DND-41 (cell line): ENCODE measurements at regions not wholly inside any gene's neighbourhood (a gene's known extent, or its start where the extent isn't known, plus 50 kb on each side); places are given as distances from the start of the nearest gene placed in this dataset.

Source experiments
- CTCF ChIP-seq: IDR thresholded peaks from 2 replicates; pipeline ENCODE4 v1.5.1; 2012; ENCODE audit warnings: borderline replicate concordance, low read length, moderate library complexity, mild to moderate bottlenecking; ENCODE audit not compliant: poor library complexity, severe bottlenecking; ENCODE audit errors: extremely low read depth
- EZH2 ChIP-seq: IDR thresholded peaks from 3 replicates; pipeline ENCODE4 v1.6.1; 2012; ENCODE audit warnings: borderline replicate concordance, low read depth, mild to moderate bottlenecking, moderate library complexity, low read length, inconsistent platforms; ENCODE audit not compliant: severe bottlenecking

- TF ChIP-seq CTCF = no peak
- no peak for TF ChIP-seq EZH2
Observed at GRCh38 chr12:93079271-93079670, 150.2 kb upstream of the EEA1 start.
